ENCODE measurements at regions not wholly inside any gene's neighbourhood (a gene's known extent, or its start where the extent isn't known, plus 50 kb on each side); places are given as distances from the start of the nearest gene placed in this dataset.

- TF ChIP-seq CTCF (IDR thresholded peaks at IDR 0.05; ENCODE audit: poor library complexity, severe bottlenecking) (no peak), SMC3 (conservative IDR thresholded peaks at IDR 0.05; ENCODE audit: poor library complexity) (no peak), TAF1 (IDR thresholded peaks at IDR 0.05; ENCODE audit: low read depth) (no peak), RAD21 (conservative IDR thresholded peaks at IDR 0.05) (no peak), EP300 (conservative IDR thresholded peaks at IDR 0.05; ENCODE audit: poor library complexity, severe bottlenecking) (no peak), EZH2 (IDR thresholded peaks at IDR 0.05; ENCODE audit: borderline replicate concordance, insufficient read depth, low read length, poor library complexity, severe bottlenecking) (no peak), POLR2AphosphoS5 (IDR thresholded peaks at IDR 0.05) (no peak), MXI1 (conservative IDR thresholded peaks at IDR 0.05; ENCODE audit: poor library complexity, severe bottlenecking) (no peak)
- TF ChIP-seq, protein P1, sequence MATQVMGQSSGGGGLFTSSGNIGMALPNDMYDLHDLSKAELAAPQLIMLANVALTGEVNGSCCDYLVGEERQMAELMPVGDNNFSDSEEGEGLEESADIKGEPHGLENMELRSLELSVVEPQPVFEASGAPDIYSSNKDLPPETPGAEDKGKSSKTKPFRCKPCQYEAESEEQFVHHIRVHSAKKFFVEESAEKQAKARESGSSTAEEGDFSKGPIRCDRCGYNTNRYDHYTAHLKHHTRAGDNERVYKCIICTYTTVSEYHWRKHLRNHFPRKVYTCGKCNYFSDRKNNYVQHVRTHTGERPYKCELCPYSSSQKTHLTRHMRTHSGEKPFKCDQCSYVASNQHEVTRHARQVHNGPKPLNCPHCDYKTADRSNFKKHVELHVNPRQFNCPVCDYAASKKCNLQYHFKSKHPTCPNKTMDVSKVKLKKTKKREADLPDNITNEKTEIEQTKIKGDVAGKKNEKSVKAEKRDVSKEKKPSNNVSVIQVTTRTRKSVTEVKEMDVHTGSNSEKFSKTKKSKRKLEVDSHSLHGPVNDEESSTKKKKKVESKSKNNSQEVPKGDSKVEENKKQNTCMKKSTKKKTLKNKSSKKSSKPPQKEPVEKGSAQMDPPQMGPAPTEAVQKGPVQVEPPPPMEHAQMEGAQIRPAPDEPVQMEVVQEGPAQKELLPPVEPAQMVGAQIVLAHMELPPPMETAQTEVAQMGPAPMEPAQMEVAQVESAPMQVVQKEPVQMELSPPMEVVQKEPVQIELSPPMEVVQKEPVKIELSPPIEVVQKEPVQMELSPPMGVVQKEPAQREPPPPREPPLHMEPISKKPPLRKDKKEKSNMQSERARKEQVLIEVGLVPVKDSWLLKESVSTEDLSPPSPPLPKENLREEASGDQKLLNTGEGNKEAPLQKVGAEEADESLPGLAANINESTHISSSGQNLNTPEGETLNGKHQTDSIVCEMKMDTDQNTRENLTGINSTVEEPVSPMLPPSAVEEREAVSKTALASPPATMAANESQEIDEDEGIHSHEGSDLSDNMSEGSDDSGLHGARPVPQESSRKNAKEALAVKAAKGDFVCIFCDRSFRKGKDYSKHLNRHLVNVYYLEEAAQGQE (IDR thresholded peaks at IDR 0.05; ENCODE audit: borderline replicate concordance), result no peak
Measured at GRCh38 chr18:77329651-77330050, 80.0 kb downstream of the GALR1 start.
